ENCODE measurements at regions not wholly inside any gene's neighbourhood (a gene's known extent, or its start where the extent isn't known, plus 50 kb on each side); places are given as distances from the start of the nearest gene placed in this dataset.

- Histone ChIP-seq H3K4me3 (ENCODE audit: insufficient read depth, low read depth, low read length) (no peak overlapping the region), H3K36me3 (ENCODE audit: control insufficient read depth, insufficient read depth, low read length) (no peaks in the 10 kb centered on the region), H3K27ac (ENCODE audit: insufficient read depth, low read depth, low read length, poor library complexity, severe bottlenecking) (no peak overlapping the region), H3K4me1 (ENCODE audit: control insufficient read depth, insufficient read depth, low read length) (peaks cover 6% of the 10 kb centered on the region), H3K27me3 (ENCODE audit: control insufficient read depth, insufficient read depth, low read length, poor library complexity, severe bottlenecking) (no peaks in the 10 kb centered on the region), H3K9me3 (ENCODE audit: control insufficient read depth, low read length) (no peaks in the 10 kb centered on the region)
- WGBS, 2 experiments: 88 to 91% methylated on average over 4 of the region's 4 CpGs
Measured at GRCh38 chr2:65525616-65526231, 93.3 kb upstream of the SPRED2 start.

- H3K9me3 ChIP-seq (ENCODE audit: control insufficient read depth, low read length): no peaks in the 10 kb centered on the region
- no peaks in the 10 kb centered on the region for H3K27me3 ChIP-seq (ENCODE audit: control insufficient read depth, insufficient read depth, low read length, poor library complexity, severe bottlenecking)
- H3K27ac ChIP-seq (ENCODE audit: insufficient read depth, low read depth, low read length, poor library complexity, severe bottlenecking): no peak overlapping the region
- H3K4me1 ChIP-seq (ENCODE audit: control insufficient read depth, insufficient read depth, low read length): peaks cover 6% of the 10 kb centered on the region
- no peak overlapping the region for H3K4me3 ChIP-seq (ENCODE audit: insufficient read depth, low read depth, low read length)
- 95 to 99% methylated on average over 4 of the region's 4 CpGs for WGBS, 2 experiments
- H3K36me3 ChIP-seq (ENCODE audit: control insufficient read depth, insufficient read depth, low read length): no peaks in the 10 kb centered on the region
Measured at GRCh38 chr2:65522922-65523321, 90.5 kb upstream of the SPRED2 start.

- Histone ChIP-seq H3K4me3 (ENCODE audit: insufficient read depth, low read depth, low read length) (no peak overlapping the region), H3K36me3 (ENCODE audit: control insufficient read depth, insufficient read depth, low read length) (no peaks in the 10 kb centered on the region), H3K27ac (ENCODE audit: insufficient read depth, low read depth, low read length, poor library complexity, severe bottlenecking) (no peak overlapping the region), H3K4me1 (ENCODE audit: control insufficient read depth, insufficient read depth, low read length) (no peaks in the 10 kb centered on the region), H3K27me3 (ENCODE audit: control insufficient read depth, insufficient read depth, low read length, poor library complexity, severe bottlenecking) (no peaks in the 10 kb centered on the region), H3K9me3 (ENCODE audit: control insufficient read depth, low read length) (no peaks in the 10 kb centered on the region)
- 100% methylated on average over 1 of the region's 1 CpG for WGBS, 2 experiments
Measured at GRCh38 chr2:65518751-65519150, 86.4 kb upstream of the SPRED2 start.

GRCh38 chr2:65514555-65515195, 82.3 kb upstream of the SPRED2 start:
- H3K4me1 ChIP-seq (ENCODE audit: control insufficient read depth, insufficient read depth, low read length): no peaks in the 10 kb centered on the region
- H3K9me3 ChIP-seq (ENCODE audit: control insufficient read depth, low read length): no peaks in the 10 kb centered on the region
- H3K27ac ChIP-seq (ENCODE audit: insufficient read depth, low read depth, low read length, poor library complexity, severe bottlenecking): no peak overlapping the region
- WGBS, 2 experiments: 90 to 100% methylated on average over 3 of the region's 4 CpGs
- H3K27me3 ChIP-seq (ENCODE audit: control insufficient read depth, insufficient read depth, low read length, poor library complexity, severe bottlenecking): no peaks in the 10 kb centered on the region
- no peak overlapping the region for H3K4me3 ChIP-seq (ENCODE audit: insufficient read depth, low read depth, low read length)
- H3K36me3 ChIP-seq (ENCODE audit: control insufficient read depth, insufficient read depth, low read length): no peaks in the 10 kb centered on the region

- H3K36me3 ChIP-seq (ENCODE audit: control insufficient read depth, insufficient read depth, low read length): no peaks in the 10 kb centered on the region
- H3K4me3 ChIP-seq (ENCODE audit: insufficient read depth, low read depth, low read length): no peak overlapping the region
- 90 to 94% methylated on average over 4 to 5 of the region's 5 CpGs for WGBS, 2 experiments
- no peak overlapping the region for H3K27ac ChIP-seq (ENCODE audit: insufficient read depth, low read depth, low read length, poor library complexity, severe bottlenecking)
- no peaks in the 10 kb centered on the region for H3K27me3 ChIP-seq (ENCODE audit: control insufficient read depth, insufficient read depth, low read length, poor library complexity, severe bottlenecking)
- no peaks in the 10 kb centered on the region for H3K4me1 ChIP-seq (ENCODE audit: control insufficient read depth, insufficient read depth, low read length)
- H3K9me3 ChIP-seq (ENCODE audit: control insufficient read depth, low read length): no peaks in the 10 kb centered on the region
Measured at GRCh38 chr2:65512783-65513182, 80.4 kb upstream of the SPRED2 start.

- Histone ChIP-seq H3K27ac (ENCODE audit: insufficient read depth, low read depth, low read length, poor library complexity, severe bottlenecking) (no peak overlapping the region), H3K36me3 (ENCODE audit: control insufficient read depth, insufficient read depth, low read length) (no peaks in the 10 kb centered on the region), H3K4me1 (ENCODE audit: control insufficient read depth, insufficient read depth, low read length) (no peaks in the 10 kb centered on the region), H3K4me3 (ENCODE audit: insufficient read depth, low read depth, low read length) (no peak overlapping the region), H3K27me3 (ENCODE audit: control insufficient read depth, insufficient read depth, low read length, poor library complexity, severe bottlenecking) (no peaks in the 10 kb centered on the region), H3K9me3 (ENCODE audit: control insufficient read depth, low read length) (no peaks in the 10 kb centered on the region)
- WGBS, 2 experiments: 85 to 100% methylated on average over 1 to 2 of the region's 2 CpGs
Measured at GRCh38 chr2:65511306-65511705, 78.9 kb upstream of the SPRED2 start.

- Histone ChIP-seq H3K9me3 (ENCODE audit: control insufficient read depth, low read length) (no peaks in the 10 kb centered on the region), H3K4me1 (ENCODE audit: control insufficient read depth, insufficient read depth, low read length) (no peaks in the 10 kb centered on the region), H3K27me3 (ENCODE audit: control insufficient read depth, insufficient read depth, low read length, poor library complexity, severe bottlenecking) (no peaks in the 10 kb centered on the region), H3K27ac (ENCODE audit: insufficient read depth, low read depth, low read length, poor library complexity, severe bottlenecking) (no peak overlapping the region), H3K36me3 (ENCODE audit: control insufficient read depth, insufficient read depth, low read length) (no peaks in the 10 kb centered on the region), H3K4me3 (ENCODE audit: insufficient read depth, low read depth, low read length) (no peak overlapping the region)
- 88 to 100% methylated on average over 1 of the region's 1 CpG for WGBS, 2 experiments
Measured at GRCh38 chr2:65508225-65508624, 75.8 kb upstream of the SPRED2 start.

GRCh38 chr2:65507102-65508069, 75.0 kb upstream of the SPRED2 start:
- no peak overlapping the region for H3K4me3 ChIP-seq (ENCODE audit: insufficient read depth, low read depth, low read length)
- no peak overlapping the region for H3K27ac ChIP-seq (ENCODE audit: insufficient read depth, low read depth, low read length, poor library complexity, severe bottlenecking)
- no peaks in the 10 kb centered on the region for H3K9me3 ChIP-seq (ENCODE audit: control insufficient read depth, low read length)
- H3K4me1 ChIP-seq (ENCODE audit: control insufficient read depth, insufficient read depth, low read length): no peaks in the 10 kb centered on the region
- no peaks in the 10 kb centered on the region for H3K27me3 ChIP-seq (ENCODE audit: control insufficient read depth, insufficient read depth, low read length, poor library complexity, severe bottlenecking)
- 94 to 96% methylated on average over 8 to 9 of the region's 10 CpGs for WGBS, 2 experiments
- no peaks in the 10 kb centered on the region for H3K36me3 ChIP-seq (ENCODE audit: control insufficient read depth, insufficient read depth, low read length)

- Histone ChIP-seq H3K27me3 (ENCODE audit: control insufficient read depth, insufficient read depth, low read length, poor library complexity, severe bottlenecking) (no peaks in the 10 kb centered on the region), H3K9me3 (ENCODE audit: control insufficient read depth, low read length) (no peaks in the 10 kb centered on the region), H3K36me3 (ENCODE audit: control insufficient read depth, insufficient read depth, low read length) (no peaks in the 10 kb centered on the region), H3K4me1 (ENCODE audit: control insufficient read depth, insufficient read depth, low read length) (no peaks in the 10 kb centered on the region), H3K4me3 (ENCODE audit: insufficient read depth, low read depth, low read length) (no peak overlapping the region), H3K27ac (ENCODE audit: insufficient read depth, low read depth, low read length, poor library complexity, severe bottlenecking) (no peak overlapping the region)
- 83 to 84% methylated on average over 13 to 14 of the region's 14 CpGs for WGBS, 2 experiments
Measured at GRCh38 chr2:65504814-65505697, 72.7 kb upstream of the SPRED2 start.
